ENCODE measurements at regions not wholly inside any gene's neighbourhood (a gene's known extent, or its start where the extent isn't known, plus 50 kb on each side); places are given as distances from the start of the nearest gene placed in this dataset.

DNA sequence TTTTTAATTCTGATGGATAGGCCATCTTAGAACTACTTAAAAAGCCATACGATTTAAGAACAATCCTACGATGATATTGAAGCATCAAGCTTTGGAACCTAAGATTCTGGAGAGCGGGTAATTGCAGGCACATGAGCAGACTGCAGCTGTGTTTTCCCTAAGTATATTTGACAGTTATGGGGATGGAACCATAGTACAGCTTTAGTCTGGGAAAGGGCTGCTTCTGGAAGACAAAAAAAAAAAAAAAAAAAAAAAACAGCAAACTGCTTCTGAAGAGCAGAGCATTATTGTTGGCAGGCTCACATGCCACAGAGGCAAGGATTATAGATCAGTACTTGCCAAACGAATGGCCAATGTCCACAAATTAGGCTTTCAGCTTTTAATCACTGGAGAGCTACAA, 1618.7 kb downstream of the AMY1C start:
- Histone ChIP-seq H3K36me3 (ENCODE audit: control insufficient read depth in 2 of 2, insufficient read depth in 2 of 2, low read length in 2 of 2) (no peaks in the 10 kb centered on the region), H3K9me3 (ENCODE audit: control insufficient read depth in 2 of 2, low read length in 2 of 2) (no peaks in the 10 kb centered on the region), H3K27ac (ENCODE audit: low read length) (no peak overlapping the region), H3K4me3 (ENCODE audit: low read length in 2 of 2) (no peak overlapping the region), H3K9ac (ENCODE audit: low read length in 2 of 2) (no peak overlapping the region), H3K27me3 (ENCODE audit: control insufficient read depth in 1 of 2, insufficient read depth in 2 of 2, low read length in 2 of 2) (no peaks in the 10 kb centered on the region), H3K4me1 (ENCODE audit: control insufficient read depth, insufficient read depth, low read length) (no peaks in the 10 kb centered on the region)

GRCh38 chr1:105373681-105374080, 1624.0 kb downstream of the AMY1C start:
- H3K9me3 ChIP-seq (ENCODE audit: control insufficient read depth in 2 of 2, low read length in 2 of 2) = no peaks in the 10 kb centered on the region

GRCh38 chr1:105386489-105386888, 1636.8 kb downstream of the AMY1C start:
- H3K36me3 ChIP-seq (ENCODE audit: control insufficient read depth in 2 of 2, insufficient read depth in 2 of 2, low read length in 2 of 2) = no peaks in the 10 kb centered on the region
- no peak overlapping the region for H3K4me3 ChIP-seq (ENCODE audit: low read length in 2 of 2)
- H3K4me1 ChIP-seq (ENCODE audit: control insufficient read depth, insufficient read depth, low read length) = no peaks in the 10 kb centered on the region
- H3K27ac ChIP-seq (ENCODE audit: low read length) = no peak overlapping the region
- H3K27me3 ChIP-seq (ENCODE audit: control insufficient read depth in 1 of 2, insufficient read depth in 2 of 2, low read length in 2 of 2) = no peaks in the 10 kb centered on the region
- H3K9me3 ChIP-seq (ENCODE audit: control insufficient read depth in 2 of 2, low read length in 2 of 2) = no peaks in the 10 kb centered on the region
- no peak overlapping the region for H3K9ac ChIP-seq (ENCODE audit: low read length in 2 of 2)

More at GRCh38 chr1:105373681-105374080, 1624.0 kb downstream of the AMY1C start:
- Histone ChIP-seq H3K27me3 (ENCODE audit: control insufficient read depth in 1 of 2, insufficient read depth in 2 of 2, low read length in 2 of 2) (no peaks in the 10 kb centered on the region), H3K4me3 (ENCODE audit: low read length in 2 of 2) (no peak overlapping the region), H3K9ac (ENCODE audit: low read length in 2 of 2) (no peak overlapping the region), H3K4me1 (ENCODE audit: control insufficient read depth, insufficient read depth, low read length) (no peaks in the 10 kb centered on the region), H3K36me3 (ENCODE audit: control insufficient read depth in 2 of 2, insufficient read depth in 2 of 2, low read length in 2 of 2) (no peaks in the 10 kb centered on the region), H3K27ac (ENCODE audit: low read length) (no peak overlapping the region)

DNA sequence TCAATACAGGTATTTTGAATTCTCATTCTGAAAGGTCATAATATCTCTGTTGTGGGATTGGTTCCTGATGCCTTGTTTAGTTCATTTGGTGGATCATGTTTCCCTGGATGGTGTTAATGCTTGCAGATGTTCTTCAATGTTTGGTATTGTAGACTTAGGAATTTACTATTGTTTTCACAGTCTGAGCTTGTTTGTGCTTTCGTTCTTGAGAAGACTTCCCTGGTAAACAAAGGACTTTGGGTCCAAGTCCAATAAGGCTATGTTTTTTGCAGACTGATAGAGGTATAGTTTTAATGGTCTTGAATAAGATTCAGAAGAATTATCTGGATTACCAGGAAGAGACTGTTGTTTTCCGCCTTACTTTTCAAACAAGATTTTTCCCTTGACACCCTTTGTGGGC, 1646.3 kb downstream of the AMY1C start:
- Histone ChIP-seq H3K9me3 (ENCODE audit: control insufficient read depth in 2 of 2, low read length in 2 of 2) (no peaks in the 10 kb centered on the region), H3K36me3 (ENCODE audit: control insufficient read depth in 2 of 2, insufficient read depth in 2 of 2, low read length in 2 of 2) (no peaks in the 10 kb centered on the region), H3K27me3 (ENCODE audit: control insufficient read depth in 1 of 2, insufficient read depth in 2 of 2, low read length in 2 of 2) (no peaks in the 10 kb centered on the region), H3K4me3 (ENCODE audit: low read length in 2 of 2) (no peak overlapping the region), H3K27ac (ENCODE audit: low read length) (no peak overlapping the region), H3K4me1 (ENCODE audit: control insufficient read depth, insufficient read depth, low read length) (no peaks in the 10 kb centered on the region), H3K9ac (ENCODE audit: low read length in 2 of 2) (no peak overlapping the region)

DNA sequence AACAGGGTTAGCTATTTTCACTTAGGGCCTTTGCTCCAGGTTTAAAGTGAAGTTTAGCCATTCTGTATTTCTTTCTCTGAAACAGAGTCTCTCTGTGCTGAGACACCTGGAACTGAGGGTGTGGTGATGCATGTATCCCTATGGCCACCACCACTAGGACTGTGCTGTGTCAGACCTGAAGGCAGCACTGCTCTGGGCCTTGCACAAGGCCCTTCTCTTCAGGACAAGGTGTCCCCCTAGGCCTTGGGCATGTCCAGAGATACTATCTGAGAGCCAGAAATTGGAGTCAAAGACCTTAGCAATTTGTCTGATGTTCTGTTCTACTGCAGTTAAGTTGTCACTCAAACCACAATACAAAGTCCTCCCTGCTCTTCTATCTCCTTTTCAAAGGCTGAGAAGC, 1649.2 kb downstream of the AMY1C start:
- Histone ChIP-seq H3K4me3 (ENCODE audit: low read length in 2 of 2) (no peak overlapping the region), H3K9me3 (ENCODE audit: control insufficient read depth in 2 of 2, low read length in 2 of 2) (no peaks in the 10 kb centered on the region), H3K4me1 (ENCODE audit: control insufficient read depth, insufficient read depth, low read length) (no peaks in the 10 kb centered on the region), H3K27me3 (ENCODE audit: control insufficient read depth in 1 of 2, insufficient read depth in 2 of 2, low read length in 2 of 2) (no peaks in the 10 kb centered on the region), H3K36me3 (ENCODE audit: control insufficient read depth in 2 of 2, insufficient read depth in 2 of 2, low read length in 2 of 2) (no peaks in the 10 kb centered on the region), H3K27ac (ENCODE audit: low read length) (no peak overlapping the region), H3K9ac (ENCODE audit: low read length in 2 of 2) (no peak overlapping the region)

GRCh38 chr1:105399716-105400115, 1650.0 kb downstream of the AMY1C start:
- H3K4me3 ChIP-seq (ENCODE audit: low read length in 2 of 2) = no peak overlapping the region
- no peaks in the 10 kb centered on the region for H3K27me3 ChIP-seq (ENCODE audit: control insufficient read depth in 1 of 2, insufficient read depth in 2 of 2, low read length in 2 of 2)
- H3K36me3 ChIP-seq (ENCODE audit: control insufficient read depth in 2 of 2, insufficient read depth in 2 of 2, low read length in 2 of 2) = no peaks in the 10 kb centered on the region
- no peaks in the 10 kb centered on the region for H3K4me1 ChIP-seq (ENCODE audit: control insufficient read depth, insufficient read depth, low read length)
- no peaks in the 10 kb centered on the region for H3K9me3 ChIP-seq (ENCODE audit: control insufficient read depth in 2 of 2, low read length in 2 of 2)
- no peak overlapping the region for H3K9ac ChIP-seq (ENCODE audit: low read length in 2 of 2)
- H3K27ac ChIP-seq (ENCODE audit: low read length) = no peak overlapping the region

- H3K4me1 ChIP-seq (ENCODE audit: control insufficient read depth, insufficient read depth, low read length) = no peaks in the 10 kb centered on the region
- H3K9me3 ChIP-seq (ENCODE audit: control insufficient read depth in 2 of 2, low read length in 2 of 2) = no peaks in the 10 kb centered on the region
- no peak overlapping the region for H3K4me3 ChIP-seq (ENCODE audit: low read length in 2 of 2)
- H3K27ac ChIP-seq (ENCODE audit: low read length) = no peak overlapping the region
- no peaks in the 10 kb centered on the region for H3K27me3 ChIP-seq (ENCODE audit: control insufficient read depth in 1 of 2, insufficient read depth in 2 of 2, low read length in 2 of 2)
- H3K36me3 ChIP-seq (ENCODE audit: control insufficient read depth in 2 of 2, insufficient read depth in 2 of 2, low read length in 2 of 2) = no peaks in the 10 kb centered on the region
- H3K9ac ChIP-seq (ENCODE audit: low read length in 2 of 2) = no peak overlapping the region
Observed at GRCh38 chr1:105416261-105416660, 1640.2 kb upstream of the PRMT6 start.

- Histone ChIP-seq H3K4me3 (ENCODE audit: low read length in 2 of 2) (no peak overlapping the region), H3K27me3 (ENCODE audit: control insufficient read depth in 1 of 2, insufficient read depth in 2 of 2, low read length in 2 of 2) (no peaks in the 10 kb centered on the region), H3K27ac (ENCODE audit: low read length) (no peak overlapping the region), H3K9me3 (ENCODE audit: control insufficient read depth in 2 of 2, low read length in 2 of 2) (no peaks in the 10 kb centered on the region), H3K4me1 (ENCODE audit: control insufficient read depth, insufficient read depth, low read length) (no peaks in the 10 kb centered on the region), H3K9ac (ENCODE audit: low read length in 2 of 2) (no peak overlapping the region), H3K36me3 (ENCODE audit: control insufficient read depth in 2 of 2, insufficient read depth in 2 of 2, low read length in 2 of 2) (no peaks in the 10 kb centered on the region)
Observed at GRCh38 chr1:105419030-105419429, 1637.4 kb upstream of the PRMT6 start.

DNA sequence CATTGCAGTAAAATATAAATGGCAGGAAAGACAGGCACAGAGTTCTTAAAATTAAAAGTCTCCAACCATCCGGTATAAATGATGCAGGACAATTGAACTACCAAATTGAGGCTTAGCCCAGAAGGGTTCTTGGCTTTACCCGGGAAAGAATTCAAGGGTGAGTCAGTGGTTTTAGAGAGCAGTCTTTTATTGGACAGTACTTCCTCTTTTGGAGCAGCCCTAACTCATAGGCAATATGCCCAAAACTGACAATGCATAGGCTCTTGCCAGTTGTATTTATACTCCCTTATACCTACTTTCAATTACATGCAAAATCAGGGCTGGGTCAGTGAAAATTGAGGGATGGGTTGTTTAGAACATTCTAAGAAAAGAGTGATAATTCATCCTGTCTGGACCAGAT, 1628.9 kb upstream of the PRMT6 start:
- Histone ChIP-seq H3K9ac (ENCODE audit: low read length in 2 of 2) (no peak overlapping the region), H3K36me3 (ENCODE audit: control insufficient read depth in 2 of 2, insufficient read depth in 2 of 2, low read length in 2 of 2) (no peaks in the 10 kb centered on the region), H3K4me3 (ENCODE audit: low read length in 2 of 2) (no peak overlapping the region), H3K9me3 (ENCODE audit: control insufficient read depth in 2 of 2, low read length in 2 of 2) (no peaks in the 10 kb centered on the region), H3K27me3 (ENCODE audit: control insufficient read depth in 1 of 2, insufficient read depth in 2 of 2, low read length in 2 of 2) (no peaks in the 10 kb centered on the region), H3K27ac (ENCODE audit: low read length) (no peak overlapping the region), H3K4me1 (ENCODE audit: control insufficient read depth, insufficient read depth, low read length) (no peaks in the 10 kb centered on the region)

DNA sequence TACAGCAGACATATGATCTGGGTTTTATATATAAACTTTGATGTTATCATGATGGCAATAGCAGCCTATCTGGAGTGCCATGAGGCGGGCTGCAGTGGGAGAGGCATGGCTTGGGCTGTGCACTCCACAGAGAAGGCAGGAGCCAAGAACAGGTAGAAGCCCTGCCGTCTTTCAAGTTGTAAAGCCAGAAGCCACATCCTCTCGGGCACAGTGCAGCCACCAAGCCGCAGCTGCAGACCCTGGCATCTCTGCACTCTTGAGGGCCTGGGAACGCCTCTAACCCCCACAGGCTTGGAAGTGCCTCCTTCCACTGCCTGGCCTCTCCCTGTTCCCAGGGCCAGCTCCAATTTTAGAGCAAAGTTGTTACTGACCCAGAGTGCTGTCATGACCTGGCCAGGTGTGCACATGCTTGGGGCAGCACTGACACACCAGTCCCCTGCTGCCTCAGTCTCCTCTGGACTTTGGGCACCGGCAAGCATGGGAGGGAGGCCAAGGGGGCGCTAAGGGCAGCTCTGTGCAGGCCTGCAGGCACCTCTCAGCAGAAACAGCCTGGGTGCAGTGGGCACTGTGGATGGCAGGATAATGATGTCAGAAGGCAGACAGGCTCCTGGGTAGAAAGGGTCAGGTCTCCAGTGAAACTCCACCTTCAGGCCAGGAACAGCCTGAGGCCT, 1619.8 kb upstream of the PRMT6 start:
- no peaks in the 10 kb centered on the region for H3K36me3 ChIP-seq (ENCODE audit: control insufficient read depth in 2 of 2, insufficient read depth in 2 of 2, low read length in 2 of 2)
- no peak overlapping the region for H3K4me3 ChIP-seq (ENCODE audit: low read length in 2 of 2)
- H3K27me3 ChIP-seq (ENCODE audit: control insufficient read depth in 1 of 2, insufficient read depth in 2 of 2, low read length in 2 of 2) = no peaks in the 10 kb centered on the region
- no peaks in the 10 kb centered on the region for H3K9me3 ChIP-seq (ENCODE audit: control insufficient read depth in 2 of 2, low read length in 2 of 2)
- H3K27ac ChIP-seq (ENCODE audit: low read length) = no peak overlapping the region
- no peak overlapping the region for H3K9ac ChIP-seq (ENCODE audit: low read length in 2 of 2)
- H3K4me1 ChIP-seq (ENCODE audit: control insufficient read depth, insufficient read depth, low read length) = no peaks in the 10 kb centered on the region

DNA sequence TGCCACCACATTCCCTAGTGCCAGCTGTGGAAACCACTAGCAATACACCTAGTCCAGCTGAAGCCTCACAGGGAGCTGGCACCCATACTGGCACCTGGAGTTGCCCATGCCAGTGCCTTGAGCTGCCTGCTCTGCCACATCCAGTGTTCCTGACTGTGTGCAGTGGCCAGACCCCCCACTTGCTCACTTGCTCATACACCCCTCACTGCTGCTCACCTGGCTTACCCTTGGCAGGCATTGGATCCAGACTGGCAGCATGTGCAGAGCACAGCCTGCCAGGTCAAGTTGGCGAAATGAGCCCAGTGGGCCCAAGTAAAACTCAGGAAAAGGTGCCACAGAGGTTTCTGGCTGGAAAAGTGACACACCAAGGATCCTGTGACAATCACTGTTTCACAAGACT, 1618.6 kb upstream of the PRMT6 start:
- Histone ChIP-seq H3K9me3 (ENCODE audit: control insufficient read depth in 2 of 2, low read length in 2 of 2) (no peaks in the 10 kb centered on the region), H3K9ac (ENCODE audit: low read length in 2 of 2) (no peak overlapping the region), H3K27ac (ENCODE audit: low read length) (no peak overlapping the region), H3K36me3 (ENCODE audit: control insufficient read depth in 2 of 2, insufficient read depth in 2 of 2, low read length in 2 of 2) (no peaks in the 10 kb centered on the region), H3K4me1 (ENCODE audit: control insufficient read depth, insufficient read depth, low read length) (no peaks in the 10 kb centered on the region), H3K4me3 (ENCODE audit: low read length in 2 of 2) (no peak overlapping the region), H3K27me3 (ENCODE audit: control insufficient read depth in 1 of 2, insufficient read depth in 2 of 2, low read length in 2 of 2) (no peaks in the 10 kb centered on the region)

Measured in stomach smooth muscle (tissue), 2 donors.